Cardiac septum (tissue), 1 donor: ENCODE measurements at regions not wholly inside any gene's neighbourhood (a gene's known extent, or its start where the extent isn't known, plus 50 kb on each side); places are given as distances from the start of the nearest gene placed in this dataset.

ENCODE experiments used
- DNase-seq: peaks from one replicate; pipeline ENCODE4 v3.0.0-alpha.2; 2020; ENCODE audit warnings: low spot score
- intact Hi-C: fragments of 100-400 bp; cut with DNase I; formaldehyde crosslinking; loops from one replicate; pipeline ENCODE4 v1.14.0; 2022
- donor health status: DM: no; HTN: no; CAD: no.

DNA sequence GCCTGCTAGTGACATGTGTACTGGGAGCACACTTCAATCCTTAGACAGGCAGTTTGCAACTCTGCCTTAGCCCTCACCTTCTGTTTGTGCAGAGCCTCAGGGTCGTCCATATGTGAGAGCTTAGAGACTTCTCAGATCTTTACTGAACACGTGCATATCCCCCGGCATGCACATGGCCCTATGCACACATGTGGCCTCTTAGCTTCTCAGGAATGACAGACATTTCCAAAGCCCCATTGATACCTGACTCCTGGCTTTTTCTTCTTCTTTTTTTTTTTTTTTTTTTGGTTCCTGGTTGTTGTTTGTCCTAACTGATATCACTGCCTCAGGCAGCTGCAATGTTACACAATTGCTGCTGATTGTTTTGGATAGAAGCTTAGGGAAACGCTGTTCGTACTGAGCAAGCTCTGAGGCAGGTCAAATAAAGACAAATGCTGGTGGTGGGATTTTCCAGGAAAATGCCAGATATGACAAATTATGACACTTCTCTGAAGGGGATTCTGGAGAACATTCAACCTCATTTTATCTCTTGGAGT, 107.2 kb upstream of the RGMA start:
- intact Hi-C loops: no loop called here
- no peak for DNase-seq

DNA sequence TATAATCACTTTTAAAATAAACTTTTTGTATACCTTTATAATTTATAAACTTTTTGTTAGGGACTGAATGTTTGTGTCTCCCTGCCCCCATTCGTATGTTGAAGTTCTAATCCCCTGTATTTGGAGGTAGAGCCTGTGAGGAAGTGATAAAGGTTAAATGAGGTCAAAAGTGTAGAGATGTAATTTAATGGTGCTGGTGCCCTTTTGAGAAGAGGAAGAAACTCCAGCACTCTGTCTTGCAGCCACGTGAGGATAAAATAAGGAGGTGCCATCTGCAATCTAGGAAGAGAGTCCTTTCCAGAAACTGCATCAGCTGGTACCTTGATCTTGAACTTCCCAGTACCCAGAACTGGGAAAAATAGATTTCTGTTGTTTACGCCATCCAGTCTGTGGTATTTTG, 106.1 kb upstream of the RGMA start:
- DNase-seq: no peak
- intact Hi-C loops: no loop called here

DNA sequence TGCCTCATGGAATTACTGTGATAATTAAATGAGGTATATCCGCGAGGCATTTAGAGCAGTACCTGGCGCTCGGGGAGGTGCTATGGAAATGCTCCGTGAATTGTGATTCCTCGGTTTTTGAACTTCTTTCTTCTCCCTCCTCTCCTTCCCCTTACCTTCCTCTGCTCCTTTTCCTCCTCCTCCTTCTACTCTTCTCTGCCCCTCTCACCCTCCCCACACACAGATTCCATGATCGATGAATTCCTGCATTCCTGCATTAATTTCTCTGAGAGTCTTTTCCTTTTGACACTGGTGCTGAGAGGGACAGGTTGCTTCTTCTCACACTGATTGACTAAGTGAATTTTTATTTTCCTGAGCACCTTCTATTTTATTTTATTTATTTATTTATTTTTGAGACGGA, 101.2 kb upstream of the RGMA start:
- intact Hi-C loops: no loop called here
- no peak for DNase-seq

DNA sequence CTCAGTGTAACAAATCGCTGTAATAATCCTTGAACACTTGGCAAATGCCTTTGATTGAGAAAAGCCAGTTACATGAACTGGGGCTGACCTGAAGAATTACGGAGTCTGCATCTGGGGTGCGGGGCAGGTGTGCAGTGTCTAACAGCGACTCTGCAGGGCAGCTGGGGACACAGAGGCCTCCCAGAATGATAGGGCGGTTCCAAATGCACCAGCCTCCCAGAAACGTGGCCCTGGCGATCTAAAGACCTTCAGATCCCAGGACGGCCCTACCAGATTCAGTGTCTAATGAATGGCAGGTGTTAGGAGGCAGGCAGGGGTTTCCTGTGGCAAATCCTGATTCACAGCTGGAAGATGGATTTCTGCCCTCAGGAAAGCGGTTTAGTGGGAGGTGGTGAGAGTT, 100.5 kb upstream of the RGMA start:
- intact Hi-C loops: no loop called here
- no peak for DNase-seq

DNA sequence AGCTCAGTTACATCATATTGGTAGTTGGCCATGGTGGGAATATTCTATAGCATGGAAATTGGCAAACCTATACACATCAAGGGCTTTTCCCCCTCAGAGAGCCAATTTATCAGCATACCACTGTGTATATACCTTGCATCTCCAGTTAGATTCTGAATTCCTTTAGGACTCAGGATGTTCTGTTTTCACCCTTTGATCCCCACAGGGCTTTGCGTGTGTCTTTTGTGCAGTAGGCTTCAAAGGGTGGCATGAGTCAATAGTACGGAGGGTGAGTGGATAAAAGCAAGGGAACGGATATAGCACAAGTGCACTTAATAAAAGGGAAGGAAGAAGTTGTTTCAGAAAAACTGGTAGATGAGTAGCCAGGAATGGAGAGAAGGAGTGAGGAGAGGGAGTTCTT, 99.2 kb upstream of the RGMA start:
- intact Hi-C loops: no loop called here
- DNase-seq: no peak

DNA sequence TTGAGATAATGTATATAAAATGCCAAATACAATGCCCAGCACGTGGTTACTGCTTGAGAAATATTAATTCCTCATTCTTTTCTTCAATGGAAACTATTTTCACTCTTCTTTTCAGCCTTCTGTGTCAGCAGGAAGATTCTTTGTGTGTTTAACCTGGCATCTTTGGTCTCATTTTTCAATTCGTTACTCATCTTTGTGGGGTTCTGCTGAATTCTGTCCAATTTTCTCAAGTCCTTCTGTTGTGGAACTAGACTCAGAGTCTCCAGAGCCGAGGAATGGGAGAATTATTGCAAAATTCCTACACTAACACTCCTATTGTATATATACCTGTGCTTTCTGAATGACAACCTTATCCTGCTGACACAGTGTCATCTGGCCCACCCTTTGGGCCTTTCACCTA, 96.8 kb upstream of the RGMA start:
- DNase-seq: no peak
- intact Hi-C loops: no loop called here

DNA sequence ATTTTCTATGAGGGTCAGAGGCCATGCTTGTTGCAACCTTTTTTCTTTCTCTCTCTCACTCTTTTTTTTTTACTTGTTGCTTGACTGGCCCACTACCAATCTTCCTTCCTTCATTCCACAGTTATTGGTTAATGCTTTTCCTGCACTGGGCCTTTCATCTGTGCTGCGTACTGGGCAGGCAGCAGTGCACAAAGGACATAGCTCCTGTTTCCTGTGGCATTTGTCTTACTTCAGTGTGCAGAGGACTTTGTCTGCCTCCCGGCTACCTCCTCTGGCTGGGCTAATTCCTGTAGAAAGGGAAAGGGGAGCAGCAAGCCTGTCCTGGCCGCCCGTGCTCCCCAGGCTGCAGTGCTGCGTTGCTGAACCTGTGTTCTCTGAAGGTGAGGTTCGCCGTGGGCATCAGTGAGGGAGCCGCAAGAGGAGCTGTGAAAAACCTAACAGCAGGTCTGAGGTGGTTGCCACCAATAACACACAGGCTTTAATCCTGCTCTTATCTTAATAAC, 93.7 kb upstream of the RGMA start:
- intact Hi-C loops: no loop called here
- DNase-seq: no peak

DNA sequence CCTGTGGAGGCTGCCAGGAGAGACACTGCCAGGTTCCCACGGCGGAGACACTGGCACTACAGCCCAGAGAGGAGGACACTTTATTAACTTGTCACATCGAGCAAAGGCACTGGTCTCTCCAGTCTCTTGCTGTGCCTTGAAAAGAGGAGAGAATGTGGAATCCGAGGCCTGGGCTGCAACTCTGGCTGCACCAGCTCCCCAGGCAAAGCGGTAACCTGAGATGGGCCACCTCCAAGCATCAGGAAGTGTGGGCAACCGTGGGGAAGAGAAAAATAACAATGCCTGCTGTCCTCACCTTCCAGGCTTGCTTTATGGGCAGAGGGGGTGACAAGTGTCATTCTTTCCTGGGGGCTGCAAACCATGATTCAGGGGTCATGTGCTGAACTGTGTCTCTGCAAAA, 91.6 kb upstream of the RGMA start:
- DNase-seq: no peak
- intact Hi-C loops: no loop called here

DNA sequence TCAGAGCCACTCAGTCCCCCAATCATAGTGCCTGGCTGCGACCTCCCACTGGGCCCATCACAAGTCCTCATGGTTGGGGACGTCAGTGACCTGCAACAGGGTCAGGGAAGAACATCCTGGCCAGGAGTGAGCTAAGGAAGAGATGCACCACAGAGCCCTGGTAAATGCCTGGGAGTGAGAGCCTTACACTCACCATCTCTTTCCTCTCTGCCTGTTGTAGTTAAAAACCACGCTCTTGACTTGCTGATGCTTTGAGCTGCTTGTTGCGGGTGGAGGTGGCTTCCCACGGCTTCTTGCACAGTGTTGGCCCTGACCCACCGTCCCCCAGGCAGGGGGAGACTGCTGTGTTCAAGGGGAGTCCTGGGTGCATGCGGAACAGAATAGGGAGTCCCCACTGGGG, 91.1 kb upstream of the RGMA start:
- no peak for DNase-seq
- intact Hi-C loops: no loop called here

DNA sequence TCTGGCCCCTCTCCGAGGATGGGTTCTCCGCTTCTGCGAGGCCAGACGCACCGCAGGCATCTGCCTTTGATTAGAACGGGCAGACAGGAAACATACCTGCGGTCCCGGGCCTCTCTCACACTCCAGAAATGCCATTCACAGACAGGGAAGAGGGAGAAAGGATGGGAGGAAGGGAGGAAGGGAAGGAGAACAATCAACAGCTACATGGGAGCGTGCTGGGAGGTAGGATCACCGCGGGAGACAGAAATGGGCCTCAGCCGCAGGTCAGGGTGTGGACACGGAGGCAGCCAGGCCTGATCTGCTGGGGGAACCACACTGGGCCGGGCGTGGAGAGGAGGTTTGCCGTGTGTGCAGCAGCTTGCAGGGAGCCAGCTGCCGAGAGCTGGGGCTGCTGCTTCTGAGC, 90.7 kb upstream of the RGMA start:
- no peak for DNase-seq
- intact Hi-C loops: no loop called here

DNA sequence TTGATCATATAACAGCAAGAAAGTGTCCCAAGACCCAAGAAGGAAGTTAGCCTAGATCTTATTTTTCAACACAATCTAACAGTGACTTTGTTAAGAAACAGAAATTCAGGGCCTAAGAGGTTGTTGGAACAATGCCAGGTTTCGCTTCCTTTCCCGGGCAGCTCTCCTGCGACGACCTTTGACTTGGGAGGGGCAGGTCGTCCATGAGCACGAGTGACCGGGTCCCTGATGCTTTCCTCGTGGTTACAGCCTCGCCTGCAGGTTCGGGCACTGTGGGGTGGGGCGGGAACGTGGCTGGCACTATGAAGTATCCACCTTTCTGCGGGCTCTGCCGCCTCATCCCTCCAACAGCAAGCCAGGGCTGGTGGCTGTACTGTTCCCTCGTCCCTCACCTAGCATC, 90.1 kb upstream of the RGMA start:
- no peak for DNase-seq
- intact Hi-C loops: no loop called here

DNA sequence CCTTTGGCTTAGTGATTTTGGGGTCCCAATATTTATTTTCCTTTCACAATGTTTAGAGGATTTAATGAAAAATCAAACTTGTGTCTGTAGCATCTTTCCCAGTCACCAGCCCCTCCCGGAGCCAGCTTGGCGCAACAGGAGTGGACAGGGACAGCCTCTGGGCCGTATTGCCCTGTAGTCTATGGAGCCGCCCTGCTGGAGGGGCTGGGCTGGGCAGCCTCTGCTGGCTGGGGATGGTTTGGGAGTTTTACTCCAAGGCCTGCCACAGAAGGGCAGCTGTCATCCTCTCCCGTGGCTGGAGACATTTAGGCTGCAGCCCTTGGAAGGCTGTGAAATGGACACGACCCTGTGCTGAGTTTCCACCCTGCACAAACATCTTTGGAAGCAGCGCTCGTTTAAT, 89.4 kb upstream of the RGMA start:
- no peak for DNase-seq

DNA sequence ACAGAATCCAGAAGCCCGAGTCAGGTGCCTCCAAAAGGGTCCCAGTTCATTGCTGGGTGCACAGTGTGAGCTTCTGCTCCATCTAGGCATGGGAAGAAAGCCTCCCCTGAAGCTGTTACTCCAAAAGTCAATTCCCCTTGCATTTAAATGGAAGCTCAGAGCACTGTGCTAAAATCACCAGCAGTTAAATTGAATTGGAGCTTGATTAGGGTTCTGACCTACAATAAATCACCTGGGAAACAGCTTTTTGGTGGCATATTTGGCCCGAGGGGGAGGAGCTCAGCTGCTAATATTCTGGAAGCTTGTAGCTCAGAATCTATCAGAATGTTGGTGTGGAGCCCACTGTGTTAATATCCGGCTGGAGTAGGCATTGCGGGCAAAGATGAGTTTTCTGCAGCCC, 87.1 kb upstream of the RGMA start:
- DNase-seq: no peak
- intact Hi-C loops: no loop called here

More for the DNA sequence above, 89.4 kb upstream of the RGMA start:
- intact Hi-C loops: no loop called here

DNA sequence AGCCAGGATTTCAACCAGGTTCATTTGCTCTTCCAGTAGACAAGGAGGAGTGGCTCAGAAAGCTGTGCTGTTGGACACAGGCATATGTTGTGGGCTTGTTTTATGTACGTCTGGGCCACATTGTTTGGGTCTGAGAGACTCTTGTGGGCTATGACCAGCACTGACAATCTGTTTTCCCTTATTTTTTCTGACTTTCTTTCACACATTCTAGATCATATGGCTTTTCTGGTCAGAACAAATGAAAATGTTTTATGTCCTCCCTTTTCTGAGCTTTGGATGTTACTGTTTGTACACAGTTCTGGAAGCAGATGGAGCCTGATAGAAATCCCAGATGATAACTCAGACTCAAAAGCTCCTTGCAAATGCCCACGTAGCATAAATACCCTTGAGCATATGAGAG, 85.8 kb upstream of the RGMA start:
- intact Hi-C loops: no loop called here
- no peak for DNase-seq

DNA sequence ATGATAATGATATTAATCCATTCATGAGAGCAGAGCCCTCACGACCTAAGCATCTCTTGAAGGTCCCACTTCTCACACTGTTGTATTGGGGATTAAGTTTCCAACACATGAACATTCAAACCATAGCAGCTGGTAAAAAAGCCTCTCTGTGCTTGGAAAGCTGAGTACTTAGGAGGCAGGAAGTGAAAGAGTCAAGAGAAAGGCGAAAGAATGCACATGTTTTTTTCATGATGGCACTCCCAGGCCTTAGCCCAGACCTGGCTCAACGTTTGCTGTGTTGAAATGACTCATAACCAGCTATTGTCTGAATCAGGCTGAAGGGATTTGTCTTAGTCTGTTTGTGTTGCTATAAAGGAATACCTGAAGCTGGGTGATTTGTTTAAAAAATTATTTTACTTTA, 84.4 kb upstream of the RGMA start:
- no peak for DNase-seq
- intact Hi-C loops: no loop called here

DNA sequence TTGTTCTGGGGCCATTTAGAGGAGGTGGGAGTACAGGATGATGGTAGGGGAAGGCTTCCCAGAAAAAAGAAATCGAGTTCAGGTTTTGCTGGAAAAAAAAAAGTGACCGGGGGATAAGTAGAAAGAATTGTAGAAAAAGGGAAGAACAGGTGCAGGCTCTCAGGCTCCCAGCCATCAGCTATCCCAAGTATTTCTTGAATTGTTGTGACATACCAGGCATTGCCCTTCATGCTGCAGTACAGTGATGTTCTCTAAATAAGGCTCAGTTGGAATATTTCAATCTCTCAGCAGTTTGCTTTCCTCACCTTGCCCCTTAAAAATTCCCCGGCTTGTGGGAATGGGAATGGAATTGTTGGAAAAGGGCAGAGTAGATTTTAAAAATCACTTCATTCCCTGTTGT, 82.5 kb upstream of the RGMA start:
- no peak for DNase-seq
- intact Hi-C loops: no loop called here

DNA sequence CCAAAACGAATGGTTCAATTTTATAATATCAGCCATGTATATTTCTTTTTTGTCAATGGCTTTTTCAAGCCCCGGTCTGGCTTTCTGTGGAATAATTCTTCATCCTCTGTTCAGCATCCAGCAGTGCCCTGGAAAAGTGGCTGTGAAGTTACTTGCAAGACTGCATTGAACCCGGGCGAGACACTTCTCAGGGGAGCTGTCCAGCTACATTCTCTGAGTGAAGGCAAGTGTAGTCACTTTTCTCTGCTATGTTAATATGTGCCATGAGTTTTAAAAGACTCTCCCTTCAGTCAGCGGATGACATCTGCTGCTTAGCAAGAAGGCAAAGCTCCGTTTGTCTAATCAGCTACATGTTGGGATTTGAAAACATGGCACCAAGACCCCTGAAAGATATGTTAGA, 81.3 kb upstream of the RGMA start:
- intact Hi-C loops: no loop called here
- no peak for DNase-seq

DNA sequence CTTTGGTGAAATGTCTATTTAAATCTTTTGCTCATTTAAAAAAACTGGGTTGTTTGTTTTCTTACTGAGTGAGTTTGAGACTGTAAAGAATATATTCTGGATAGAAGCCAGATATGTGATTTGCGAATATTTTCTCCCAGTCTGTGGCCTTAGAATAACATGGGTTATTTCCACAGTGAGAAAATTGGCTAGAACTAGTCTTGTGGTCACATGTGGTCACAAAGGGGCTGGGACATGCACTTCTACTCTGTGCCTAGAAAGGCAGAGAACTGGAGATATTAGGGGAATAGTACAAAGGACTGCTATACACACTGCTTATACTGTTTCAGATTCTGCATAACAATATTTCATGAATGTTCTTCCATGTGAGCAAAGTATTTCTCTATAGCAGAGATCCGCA, 79.9 kb upstream of the RGMA start:
- intact Hi-C loops: no loop called here
- DNase-seq: no peak

DNA sequence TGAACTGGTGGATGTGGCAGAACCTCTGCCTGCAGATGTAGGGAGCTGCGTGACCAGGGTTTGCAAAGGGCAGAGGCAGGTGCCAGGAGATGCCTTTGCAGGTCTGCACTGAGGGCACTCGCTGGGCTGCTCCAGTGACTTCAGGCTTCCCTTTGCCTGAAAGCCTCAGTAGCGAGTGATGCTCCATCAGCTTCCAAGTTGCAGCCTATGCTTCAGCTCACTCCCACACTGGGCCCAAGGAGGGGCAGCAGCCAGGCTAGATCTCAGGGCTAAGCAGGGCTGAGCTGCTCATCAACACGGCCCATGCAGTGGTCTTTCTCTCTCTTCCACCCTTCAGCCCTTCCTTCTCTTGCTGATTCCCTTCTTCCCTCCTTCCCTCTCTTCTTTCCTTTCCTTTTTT, 78.3 kb upstream of the RGMA start:
- no peak for DNase-seq
- intact Hi-C loops: no loop called here

DNA sequence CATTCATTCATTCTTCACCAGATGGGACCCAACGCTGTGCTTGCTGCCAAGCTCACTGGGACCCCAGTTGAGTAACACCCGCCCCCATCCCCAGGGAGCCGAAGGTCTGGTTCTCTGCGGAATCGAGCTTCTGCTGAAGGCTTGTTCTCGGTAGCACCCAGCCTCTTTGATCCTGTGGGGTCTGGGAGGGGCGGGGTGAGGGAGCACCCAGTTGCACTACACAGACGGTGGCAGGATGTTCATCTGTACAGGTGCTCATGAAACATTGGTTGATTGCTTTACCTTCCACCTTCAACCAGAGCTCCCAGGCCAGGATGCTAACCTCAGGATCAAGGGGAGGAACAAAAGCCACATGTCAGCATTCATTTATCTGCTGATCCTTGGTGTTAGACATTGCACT, 77.7 kb upstream of the RGMA start:
- no peak for DNase-seq
- intact Hi-C loops: no loop called here

DNA sequence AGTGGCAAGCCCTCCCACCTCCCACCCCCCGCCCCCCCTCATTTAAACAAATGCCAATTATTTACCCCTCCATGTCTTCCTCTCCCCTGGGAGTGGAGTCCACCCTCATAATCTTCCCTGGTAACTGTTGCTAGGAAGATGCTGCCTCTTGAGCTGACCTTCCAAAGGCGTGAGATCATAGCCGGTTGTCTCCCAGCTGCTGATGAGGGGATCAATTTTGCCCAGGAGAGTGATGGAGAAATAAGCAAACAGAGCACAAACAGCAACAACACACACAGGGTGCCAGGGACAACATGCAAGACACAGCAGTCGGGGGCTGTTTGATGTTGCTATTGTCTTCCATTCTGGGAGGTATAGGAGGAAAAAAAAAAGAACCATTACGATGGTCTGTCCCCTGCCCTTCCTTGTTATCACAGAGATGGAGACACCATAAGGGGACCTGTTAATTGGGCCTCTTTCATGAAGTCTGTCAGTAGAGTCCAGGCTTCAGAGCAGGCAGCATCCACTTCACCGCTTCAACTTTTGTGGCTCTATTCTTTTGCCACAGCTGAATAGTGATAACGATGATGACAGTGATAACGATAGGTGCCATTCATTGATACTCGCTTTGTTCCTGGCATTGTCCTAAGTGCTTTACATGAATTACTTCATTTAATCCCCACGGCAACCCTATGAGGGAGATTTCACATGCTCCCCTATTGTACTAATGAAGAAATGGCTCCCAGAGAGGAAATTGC, 76.9 kb upstream of the RGMA start:
- DNase-seq: no peak
- intact Hi-C loops: no loop called here

DNA sequence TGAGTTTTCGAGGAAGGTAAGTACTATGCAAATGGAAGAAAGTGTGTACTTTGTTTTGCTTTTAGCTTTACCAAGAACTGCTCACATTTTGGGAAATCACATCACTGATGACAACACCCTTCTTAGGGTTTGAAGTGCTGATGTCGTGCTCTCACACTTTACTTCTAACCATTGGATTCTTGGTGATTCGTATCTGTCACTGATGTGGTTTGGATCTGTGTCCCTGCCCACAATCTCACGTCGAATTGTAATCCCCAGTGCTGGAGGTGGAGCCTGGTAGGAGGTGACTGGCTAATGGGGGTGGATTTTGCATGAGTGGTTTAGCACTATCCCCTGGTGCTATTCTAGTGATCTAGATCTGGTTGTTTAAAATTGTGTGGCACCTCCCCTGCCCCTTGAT, 75.4 kb upstream of the RGMA start:
- DNase-seq: no peak
- intact Hi-C loops: no loop called here
